ENCODE measurements at regions not wholly inside any gene's neighbourhood (a gene's known extent, or its start where the extent isn't known, plus 50 kb on each side); places are given as distances from the start of the nearest gene placed in this dataset.

- TF ChIP-seq CTCF (IDR thresholded peaks at IDR 0.05) = peak; percentile 69
These were observed 209.2 kb upstream of the C14orf180 start for GRCh38 chr14:104370256-104370870.

- no peak for TF ChIP-seq CTCF (IDR thresholded peaks at IDR 0.05)
These were observed 208.5 kb upstream of the C14orf180 start for GRCh38 chr14:104371031-104371430.

DNA sequence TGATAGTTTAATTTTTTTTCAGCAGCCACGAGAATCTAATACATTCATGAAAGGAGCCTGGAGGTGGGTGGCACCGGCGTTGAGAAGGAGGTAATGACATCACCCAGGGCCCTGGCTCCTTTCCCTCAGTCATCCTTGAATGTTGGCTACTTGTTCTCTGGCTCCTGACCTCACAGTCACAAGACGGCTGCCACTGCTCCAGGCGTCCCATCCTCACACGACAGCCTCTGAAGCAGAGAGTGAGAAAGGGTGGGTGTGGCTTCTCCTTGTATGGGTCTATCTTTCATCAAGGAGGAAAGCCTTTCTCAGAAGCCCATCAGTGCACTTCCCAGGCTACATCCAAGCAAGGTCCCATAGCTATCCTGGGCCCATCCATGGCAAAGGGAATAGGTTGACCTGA is 207.6 kb upstream of the C14orf180 start:
- no peak for TF ChIP-seq CTCF (IDR thresholded peaks at IDR 0.05)

DNA sequence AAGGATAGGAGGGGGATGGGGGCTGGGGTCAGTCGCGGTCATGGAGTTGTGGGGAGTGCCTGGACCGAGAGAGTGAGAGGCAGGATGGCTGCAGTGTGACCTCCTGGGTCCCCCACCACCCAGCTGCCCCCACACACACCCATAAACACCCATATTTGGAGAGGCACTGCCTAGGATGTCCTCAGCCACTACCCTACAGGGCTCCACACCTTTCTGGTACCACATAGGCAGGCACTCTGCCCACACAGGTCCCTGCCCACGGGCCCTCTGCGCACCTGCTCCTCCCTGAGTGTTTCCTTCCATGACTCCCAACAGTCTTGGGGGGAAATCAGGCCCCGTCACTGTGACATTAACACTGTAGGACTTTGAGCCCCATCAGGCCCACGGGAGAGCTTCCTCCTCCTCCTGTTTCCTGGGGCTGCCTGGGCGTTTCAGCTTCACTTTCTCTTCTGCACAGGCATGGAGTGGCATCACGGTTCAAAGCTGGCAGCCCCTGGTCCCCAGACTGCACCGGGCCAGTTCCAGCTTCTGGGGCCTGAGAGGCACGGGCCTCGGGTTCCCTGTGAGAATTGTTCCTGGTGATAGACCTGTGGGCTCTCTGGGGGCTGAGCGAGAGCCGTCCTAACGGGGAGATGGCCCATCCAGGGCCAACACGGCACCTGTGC is 207.0 kb upstream of the C14orf180 start:
- TF ChIP-seq CTCF (IDR thresholded peaks at IDR 0.05) = no peak

DNA sequence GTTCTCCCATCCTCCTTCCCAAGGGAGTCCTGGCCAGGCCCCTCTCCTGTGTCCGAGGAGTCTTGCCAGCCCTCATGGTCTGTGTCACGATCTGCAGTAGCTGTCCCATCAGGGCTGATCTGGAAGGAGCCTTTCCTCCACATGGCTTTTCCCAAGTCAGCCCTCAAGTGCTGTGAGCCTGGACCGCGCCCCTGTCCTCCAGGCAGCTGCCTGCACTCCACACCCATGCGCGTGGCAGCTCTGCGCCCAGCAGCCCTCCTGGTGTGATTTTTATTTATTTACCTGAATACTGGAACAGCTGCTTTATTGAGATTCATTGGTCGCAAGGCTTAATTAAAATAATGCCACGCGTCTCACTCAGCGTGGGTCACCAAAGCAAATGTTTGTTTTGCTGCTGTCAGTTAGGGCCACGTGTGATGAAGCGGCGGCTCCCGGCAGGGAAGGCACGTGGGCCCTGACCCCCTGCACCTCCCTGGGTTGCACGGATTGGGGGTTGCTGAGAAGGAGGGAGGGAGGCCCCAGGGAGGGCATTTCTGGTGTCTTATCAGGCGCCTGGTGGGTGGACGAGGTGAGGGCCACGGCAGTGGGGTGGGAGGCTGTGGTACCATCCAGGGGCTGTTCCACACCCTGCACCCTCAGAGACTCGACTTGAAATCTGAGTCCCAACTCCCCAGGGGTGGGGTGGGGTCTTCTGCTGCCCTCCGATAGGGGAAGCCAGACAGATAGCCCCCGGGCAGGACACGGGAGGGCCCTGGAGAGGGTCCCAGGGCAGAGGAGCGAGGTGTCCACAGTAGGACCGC is 206.3 kb upstream of the C14orf180 start:
- TF ChIP-seq CTCF (IDR thresholded peaks at IDR 0.05) = no peak

DNA sequence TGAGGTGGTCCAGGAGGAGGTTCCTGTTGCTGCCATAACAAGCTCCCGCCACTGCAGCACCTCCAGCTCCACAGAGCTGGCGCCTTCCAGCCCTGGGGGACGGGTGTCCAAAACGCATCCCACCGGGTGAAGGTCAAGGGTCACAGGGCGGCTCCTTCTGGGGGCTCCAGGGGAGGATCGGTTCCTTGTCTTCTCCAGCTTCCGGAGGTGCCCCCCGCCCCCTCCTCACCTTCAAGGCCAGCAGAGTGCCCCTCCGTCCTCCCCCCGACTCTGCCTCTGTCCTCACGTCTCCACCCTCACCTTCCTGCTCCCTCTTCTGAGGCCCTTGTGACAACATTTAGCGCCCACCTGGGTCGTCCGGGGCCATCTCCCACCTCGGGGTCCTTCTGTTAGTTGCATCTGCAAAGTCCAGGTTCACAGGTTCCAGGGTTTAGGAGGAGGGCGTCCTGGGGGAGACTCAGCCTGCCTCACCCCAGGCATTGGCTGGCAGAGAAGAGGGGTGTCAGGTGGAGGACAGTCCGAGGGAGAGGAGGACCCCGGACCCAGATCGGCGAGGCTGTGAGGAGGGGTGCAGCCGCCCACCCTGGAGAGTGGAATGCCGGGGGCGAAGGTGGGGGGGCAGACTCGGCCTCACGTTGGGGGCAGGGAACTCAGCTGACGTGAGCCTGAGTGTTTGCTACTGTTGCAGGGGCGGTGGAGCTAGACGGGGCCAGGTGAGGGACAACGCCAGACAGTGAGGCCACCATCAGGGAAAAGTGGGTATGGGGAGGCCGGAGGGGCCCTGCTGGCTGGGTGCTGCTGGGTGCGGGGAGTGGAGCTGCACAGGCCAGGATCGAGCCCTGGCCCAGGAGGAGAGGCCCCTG is 205.5 kb upstream of the C14orf180 start:
- TF ChIP-seq CTCF (IDR thresholded peaks at IDR 0.05) = no peak

DNA sequence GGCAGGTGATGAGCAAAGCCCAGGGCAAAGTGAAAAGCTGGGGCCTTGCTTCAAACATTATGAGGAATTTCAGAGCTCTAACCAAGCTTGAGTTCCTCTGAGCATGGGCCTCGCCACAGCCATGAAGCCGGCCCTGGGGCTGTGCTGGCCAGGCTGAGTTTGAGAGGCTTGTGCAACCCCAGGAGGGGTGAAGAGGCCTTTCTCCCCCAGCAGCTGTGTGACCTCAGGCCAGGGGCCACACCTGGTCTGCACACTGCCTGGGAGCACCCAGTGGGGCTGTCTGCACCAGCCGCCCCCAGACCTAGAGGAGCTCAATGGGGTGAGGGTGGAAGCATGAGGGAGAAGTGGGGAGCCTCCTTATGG is 204.9 kb upstream of the C14orf180 start:
- no peak for TF ChIP-seq CTCF (IDR thresholded peaks at IDR 0.05)

All from LNCAP (cell line).